ENCODE measurements at regions not wholly inside any gene's neighbourhood (a gene's known extent, or its start where the extent isn't known, plus 50 kb on each side); places are given as distances from the start of the nearest gene placed in this dataset.
"Not testable (repeated sequence)": the region's sequence is repeated elsewhere in the genome, so short reads cannot be mapped to it uniquely, and the experiment has no call there.

- no peak overlapping the region for H3K27ac ChIP-seq
- no peak overlapping the region for H3K4me3 ChIP-seq
These were observed 836.1 kb upstream of the CDH6 start for GRCh38 chr5:30357371-30357770.

GRCh38 chr5:30355675-30356074 is 837.8 kb upstream of the CDH6 start:
- Histone ChIP-seq H3K27ac (no peak overlapping the region), H3K4me3 (no peak overlapping the region)

- no peak overlapping the region for H3K27ac ChIP-seq
These were observed 845.6 kb upstream of the CDH6 start for GRCh38 chr5:30347858-30348257.

GRCh38 chr5:30345539-30346345 is 847.7 kb upstream of the CDH6 start:
- H3K27ac ChIP-seq, H3K4me3 ChIP-seq: not testable (repeated sequence)

More at GRCh38 chr5:30347858-30348257, 845.6 kb upstream of the CDH6 start:
- no peak overlapping the region for H3K4me3 ChIP-seq

GRCh38 chr5:30343707-30344106 is 849.8 kb upstream of the CDH6 start:
- H3K27ac ChIP-seq, result no peak overlapping the region
- H3K4me3 ChIP-seq, result no peak overlapping the region

DNA sequence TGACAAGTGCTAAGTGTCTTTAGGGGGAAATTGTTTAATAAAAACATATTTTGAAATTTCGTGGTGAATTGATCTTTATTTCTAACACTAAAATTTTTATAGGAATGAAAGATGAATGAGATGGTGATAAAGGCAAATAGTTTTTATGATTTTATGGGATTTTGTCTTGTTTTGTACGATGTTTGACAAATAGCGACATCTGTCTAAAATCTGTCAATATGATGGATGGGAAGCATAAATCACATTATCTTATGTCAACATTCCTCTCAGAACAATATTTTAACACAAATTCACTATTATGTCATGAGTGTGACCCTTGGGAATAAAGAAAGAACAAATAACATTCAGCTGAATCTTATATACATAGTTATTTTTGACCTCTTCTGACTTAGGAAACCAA is 852.0 kb upstream of the CDH6 start:
- H3K4me3 ChIP-seq, result no peak overlapping the region
- H3K27ac ChIP-seq, result no peak overlapping the region

DNA sequence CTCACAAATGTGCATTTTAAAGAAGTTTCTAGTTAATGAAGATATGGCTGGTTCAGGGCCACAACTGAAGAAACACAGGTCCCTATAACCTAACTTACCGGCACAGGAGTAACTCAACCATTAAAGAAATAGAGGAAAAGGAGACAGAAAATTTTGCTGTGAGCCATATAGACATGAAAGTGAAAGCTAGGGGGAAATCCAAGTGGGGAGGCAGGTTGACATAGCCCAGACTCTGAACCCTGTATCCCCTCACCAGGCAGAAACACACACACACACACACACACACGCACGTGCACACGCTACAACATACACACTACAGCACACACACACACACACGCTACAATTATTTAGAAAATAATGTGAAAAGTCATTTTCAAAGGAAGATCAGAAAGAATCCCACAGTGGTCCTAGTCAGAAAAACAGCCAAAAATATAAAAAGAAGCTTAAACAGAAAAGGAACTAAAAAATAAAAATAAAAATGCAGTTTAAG is 856.4 kb upstream of the CDH6 start:
- no peak overlapping the region for H3K27ac ChIP-seq
- H3K4me3 ChIP-seq, result no peak overlapping the region

DNA sequence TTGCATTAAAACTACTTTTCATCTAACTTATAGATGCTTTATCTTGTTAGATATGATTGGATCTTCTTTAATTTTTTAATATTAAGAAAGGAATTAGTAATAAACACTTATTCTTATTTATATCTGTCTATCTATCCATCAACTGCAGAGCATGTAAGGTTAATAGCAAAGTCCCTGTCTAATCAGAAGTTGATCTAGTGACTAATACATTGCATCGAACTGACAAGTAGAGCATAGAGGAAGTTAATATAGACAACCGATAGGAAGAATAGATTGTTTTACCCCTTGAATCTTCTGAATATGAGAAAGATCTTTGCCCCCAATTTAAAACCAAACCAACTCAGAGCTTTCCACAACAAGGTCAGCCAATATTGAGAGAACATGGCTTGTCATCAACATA is 862.0 kb upstream of the CDH6 start:
- no peak overlapping the region for H3K4me3 ChIP-seq
- no peak overlapping the region for H3K27ac ChIP-seq

- Histone ChIP-seq H3K4me3 (no peak overlapping the region), H3K27ac (no peak overlapping the region)
These were observed 867.7 kb upstream of the CDH6 start for GRCh38 chr5:30325795-30326194.

DNA sequence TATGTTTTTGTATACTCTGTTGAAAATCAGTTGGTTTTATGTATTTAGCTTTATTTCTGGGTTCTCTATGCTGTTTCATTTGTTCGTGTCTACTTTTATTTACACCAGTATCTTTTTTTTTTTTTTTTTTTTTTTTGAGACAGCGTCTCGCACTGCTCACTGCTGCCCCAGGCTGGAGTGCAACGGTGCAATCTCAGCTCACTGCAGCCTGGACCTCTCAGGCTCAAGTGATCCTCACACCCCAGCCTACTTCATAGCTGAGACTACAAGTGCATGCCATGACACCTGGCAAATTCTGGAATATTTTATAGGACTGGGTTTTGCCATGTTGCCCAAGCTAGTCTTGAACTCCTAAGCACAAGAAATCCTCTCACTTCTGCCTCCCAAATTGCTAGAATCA is 869.4 kb upstream of the CDH6 start:
- H3K4me3 ChIP-seq, result no peak overlapping the region
- no peak overlapping the region for H3K27ac ChIP-seq

DNA sequence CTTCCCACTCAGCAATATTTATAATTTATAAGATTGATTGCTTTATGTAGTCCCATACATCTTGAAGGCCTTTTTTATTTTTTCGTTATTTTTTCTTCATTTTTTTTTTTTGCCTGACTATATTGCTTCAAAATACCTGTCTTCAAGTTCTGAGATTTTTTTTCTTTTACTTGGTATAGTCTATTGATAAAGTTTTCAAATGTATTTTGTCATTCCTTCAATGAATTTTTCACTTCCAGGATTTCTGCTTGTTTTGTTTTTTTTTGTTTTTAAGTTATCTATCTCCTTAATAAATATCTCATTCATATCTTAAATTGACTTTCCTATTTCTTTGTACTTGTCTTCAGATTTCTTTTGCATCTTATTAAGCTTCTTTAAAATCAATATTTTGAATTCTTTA is 905.6 kb upstream of the CDH6 start:
- Histone ChIP-seq H3K4me3 (no peak overlapping the region), H3K27ac (no peak overlapping the region)

DNA sequence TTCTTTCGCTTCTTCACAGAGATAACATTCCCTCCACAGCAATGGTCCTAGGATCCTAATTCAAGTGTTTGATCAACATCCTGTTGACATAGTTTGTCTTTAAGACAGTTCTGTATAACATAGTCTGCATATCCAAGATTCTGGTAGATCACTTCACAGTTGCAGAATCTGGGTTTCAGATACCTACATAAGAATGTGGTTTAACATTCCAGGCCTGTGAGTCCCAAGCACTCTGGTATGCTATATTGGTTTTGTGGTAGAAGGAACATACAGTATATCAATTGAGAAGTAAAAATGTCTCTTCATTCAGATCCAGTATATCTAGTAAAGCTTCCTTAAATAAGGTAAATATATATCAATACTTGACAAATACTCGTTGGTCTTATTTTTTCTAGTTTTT is 914.2 kb upstream of the CDH6 start:
- Histone ChIP-seq H3K27ac (no peak overlapping the region), H3K4me3 (no peak overlapping the region)

GRCh38 chr5:30267026-30267425 is 926.5 kb upstream of the CDH6 start:
- Histone ChIP-seq H3K4me3 (no peak overlapping the region), H3K27ac (no peak overlapping the region)

DNA sequence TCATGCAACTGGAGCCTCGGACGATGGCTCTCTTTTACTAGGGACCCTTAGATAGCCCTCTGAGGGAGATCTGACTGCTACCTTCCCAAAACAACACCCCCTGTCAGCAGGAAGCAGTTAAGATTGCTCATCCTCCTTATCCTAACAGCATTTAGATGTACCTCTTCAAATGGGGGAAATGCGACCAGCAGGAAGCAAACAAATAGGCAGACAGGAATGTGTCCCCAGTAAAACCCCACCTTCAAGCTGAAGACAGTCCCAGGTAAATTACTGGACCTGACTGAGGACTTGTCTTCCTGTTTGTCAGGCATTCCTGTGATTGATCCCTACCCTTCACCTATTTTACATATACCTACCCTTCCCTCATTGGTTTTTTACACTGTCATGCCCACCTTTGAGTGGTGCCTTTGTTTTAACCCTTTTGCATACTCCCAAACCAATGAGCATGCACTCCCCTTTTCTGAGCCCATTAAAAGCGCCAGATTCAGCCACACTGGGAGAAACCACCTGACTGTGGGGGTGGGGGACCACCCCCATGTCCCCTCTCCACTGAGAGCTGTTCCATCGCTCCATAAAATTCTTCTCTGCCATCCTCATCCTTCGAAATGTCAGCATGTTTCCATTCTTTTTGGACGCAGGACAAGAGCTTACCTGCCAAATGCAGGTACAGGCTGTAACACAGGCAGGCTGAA is 954.0 kb upstream of the CDH6 start:
- Histone ChIP-seq H3K27ac (no peak overlapping the region), H3K4me3 (no peak overlapping the region)

DNA sequence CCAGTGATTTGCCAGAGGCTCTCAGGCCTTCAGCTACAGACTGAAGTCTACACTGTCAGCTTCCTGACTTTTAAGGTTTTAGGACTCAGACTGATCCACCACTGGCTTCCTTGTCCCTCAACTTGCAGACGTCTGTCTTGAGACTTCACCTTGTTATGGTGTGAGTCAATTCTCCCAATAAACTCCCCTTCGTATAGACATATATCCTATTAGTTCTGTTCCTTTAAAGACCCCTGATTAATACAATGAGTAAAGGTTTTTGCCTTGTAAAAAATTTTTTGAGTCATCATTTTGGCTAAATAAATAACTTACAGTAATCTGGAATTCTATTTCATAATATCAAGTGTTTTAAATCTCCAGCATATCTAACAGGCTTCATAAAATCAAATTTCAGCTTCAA is 956.3 kb upstream of the CDH6 start:
- H3K27ac ChIP-seq, result no peak overlapping the region
- H3K4me3 ChIP-seq, result no peak overlapping the region

GRCh38 chr5:30209755-30210154 is 983.7 kb upstream of the CDH6 start:
- Histone ChIP-seq H3K27ac (no peak overlapping the region), H3K4me3 (no peak overlapping the region)

- Histone ChIP-seq H3K4me3 (no peak overlapping the region), H3K27ac (no peak overlapping the region)
These were observed 995.8 kb upstream of the CDH6 start for GRCh38 chr5:30197662-30198061.

GRCh38 chr5:30195036-30195435 is 998.5 kb upstream of the CDH6 start:
- Histone ChIP-seq H3K27ac (no peak overlapping the region), H3K4me3 (no peak overlapping the region)

DNA sequence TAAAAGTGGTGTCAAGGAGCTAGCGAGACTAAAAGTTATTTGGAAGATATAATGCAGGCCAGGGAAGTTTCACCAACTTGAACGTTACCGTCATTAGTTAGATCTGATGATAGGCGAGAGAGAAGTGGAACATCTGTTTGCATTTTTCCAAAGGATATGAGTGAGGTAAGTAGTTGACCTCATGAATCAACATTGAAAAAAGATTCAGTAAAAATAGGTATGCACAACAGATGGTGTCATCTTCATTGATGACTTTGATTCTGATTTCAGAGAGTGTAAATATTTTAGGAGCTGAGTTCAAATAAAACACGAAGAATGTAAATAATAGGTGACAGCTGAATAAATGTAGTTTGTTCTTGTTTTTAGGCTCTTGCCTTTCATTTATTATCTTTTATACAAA is 998.9 kb upstream of the CDH6 start:
- H3K27ac ChIP-seq, result no peak overlapping the region
- H3K4me3 ChIP-seq, result no peak overlapping the region

DNA sequence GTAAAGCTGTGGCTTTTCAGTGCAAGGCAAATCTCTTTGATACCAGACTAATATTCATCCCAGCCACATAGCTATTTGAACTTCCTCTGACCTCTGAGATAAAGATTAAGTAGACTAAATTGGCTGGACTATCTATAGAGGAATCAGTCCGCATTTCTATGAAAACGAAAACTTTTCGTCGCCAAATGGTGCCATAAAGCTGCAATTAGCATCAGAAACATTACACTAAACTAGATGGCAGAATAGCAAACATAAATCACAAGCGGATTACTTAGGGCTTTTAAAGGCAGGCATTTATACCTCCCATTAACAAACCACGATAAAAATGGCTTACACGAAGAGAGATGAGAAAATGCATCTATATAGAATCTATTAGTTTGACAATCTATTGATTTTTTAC is 1009.7 kb upstream of the CDH6 start:
- Histone ChIP-seq H3K4me3 (no peak overlapping the region), H3K27ac (no peak overlapping the region)

DNA sequence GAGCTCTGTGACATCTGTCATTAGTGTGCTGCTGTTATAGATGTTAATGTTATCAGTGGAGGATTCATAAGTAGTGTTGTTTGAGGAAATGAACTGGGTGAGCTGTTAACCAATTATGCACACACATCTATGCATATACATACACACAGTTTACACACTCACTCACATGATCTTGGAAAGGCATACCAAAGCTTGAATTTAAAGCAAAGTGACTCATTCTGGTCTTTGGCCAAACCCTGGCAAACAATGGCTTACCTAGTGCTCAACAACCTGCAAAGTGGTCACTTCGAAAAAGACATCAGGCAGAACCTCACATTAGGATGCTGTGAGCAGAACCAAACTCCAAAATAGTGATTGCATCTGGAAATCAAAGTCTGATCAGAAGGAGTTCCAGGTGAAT is 1037.3 kb upstream of the CDH6 start:
- Histone ChIP-seq H3K4me3 (no peak overlapping the region), H3K27ac (no peak overlapping the region)

All from skin epidermis (tissue), 12 donors.